ENCODE measurements at regions not wholly inside any gene's neighbourhood (a gene's known extent, or its start where the extent isn't known, plus 50 kb on each side); places are given as distances from the start of the nearest gene placed in this dataset.

GRCh38 chrX:39445336-39445735 is 644.1 kb downstream of the MID1IP1 start:
- Histone ChIP-seq H3K4me1 (no peaks in the 10 kb centered on the region), H3K27me3 (replicated peaks; ENCODE audit: control insufficient read depth, insufficient read depth, low read length) (no peaks in the 10 kb centered on the region), H3K4me3 (ENCODE audit: low read depth, low read length) (no peak overlapping the region), H3K9me3 (no peaks in the 10 kb centered on the region), H3K36me3 (ENCODE audit: control insufficient read depth, insufficient read depth, low read length) (no peaks in the 10 kb centered on the region)
- CTCF ChIA-PET, result no interaction called here
- H3K27ac Mint-ChIP-seq (ENCODE audit: unreplicated experiment), result no peak overlapping the region
- POLR2A ChIA-PET, result no interaction called here
- no peaks in the 10 kb centered on the region for H3K27me3 Mint-ChIP-seq (ENCODE audit: insufficient read depth, unreplicated experiment)
- H3K9me3 Mint-ChIP-seq (ENCODE audit: unreplicated experiment), result no peaks in the 10 kb centered on the region
- intact Hi-C loops (cut with micrococcal nuclease; ENCODE audit: unreplicated experiment), result no loop called here
- TF ChIP-seq CTCF (IDR thresholded peaks at IDR 0.05; ENCODE audit: insufficient read depth in 1 of 2, low read depth in 1 of 2, low read length in 1 of 2, severe bottlenecking in 1 of 2, unreplicated experiment in 1 of 2), result no peak
- H3K36me3 Mint-ChIP-seq (ENCODE audit: insufficient read depth, unreplicated experiment), result no peaks in the 10 kb centered on the region
- no peak overlapping the region for H3K4me3 Mint-ChIP-seq (ENCODE audit: unreplicated experiment)
- H3K4me1 Mint-ChIP-seq (ENCODE audit: low read depth, unreplicated experiment), result no peaks in the 10 kb centered on the region
- DNase-seq, result no peak
- no TSS peak for BruUV-seq (replicated peaks)

- BruUV-seq (replicated peaks), result no TSS peak
Observed at GRCh38 chrX:39449352-39449751, 648.1 kb downstream of the MID1IP1 start.

GRCh38 chrX:39450234-39450977 is 647.4 kb downstream of the BCOR start:
- CTCF ChIA-PET, result no interaction called here
- H3K36me3 Mint-ChIP-seq (ENCODE audit: insufficient read depth, unreplicated experiment), result no peaks in the 10 kb centered on the region
- DNase-seq, result no peak

More at GRCh38 chrX:39449352-39449751, 648.1 kb downstream of the MID1IP1 start:
- H3K9me3 ChIP-seq, result no peaks in the 10 kb centered on the region
- no peaks in the 10 kb centered on the region for H3K9me3 Mint-ChIP-seq (ENCODE audit: unreplicated experiment)
- no peaks in the 10 kb centered on the region for H3K4me1 Mint-ChIP-seq (ENCODE audit: low read depth, unreplicated experiment)
- CTCF ChIA-PET, result no interaction called here
- intact Hi-C loops (cut with micrococcal nuclease; ENCODE audit: unreplicated experiment), result no loop called here
- H3K4me3 Mint-ChIP-seq (ENCODE audit: unreplicated experiment), result no peak overlapping the region
- H3K4me1 ChIP-seq, result no peaks in the 10 kb centered on the region
- H3K27me3 ChIP-seq (replicated peaks; ENCODE audit: control insufficient read depth, insufficient read depth, low read length), result no peaks in the 10 kb centered on the region
- POLR2A ChIA-PET, result no interaction called here
- DNase-seq, result no peak
- no peak for TF ChIP-seq CTCF (IDR thresholded peaks at IDR 0.05; ENCODE audit: insufficient read depth in 1 of 2, low read depth in 1 of 2, low read length in 1 of 2, severe bottlenecking in 1 of 2, unreplicated experiment in 1 of 2)
- H3K27me3 Mint-ChIP-seq (ENCODE audit: insufficient read depth, unreplicated experiment), result no peaks in the 10 kb centered on the region
- no peaks in the 10 kb centered on the region for H3K36me3 ChIP-seq (ENCODE audit: control insufficient read depth, insufficient read depth, low read length)
- H3K4me3 ChIP-seq (ENCODE audit: low read depth, low read length), result no peak overlapping the region
- H3K27ac Mint-ChIP-seq (ENCODE audit: unreplicated experiment), result no peak overlapping the region
- H3K36me3 Mint-ChIP-seq (ENCODE audit: insufficient read depth, unreplicated experiment), result no peaks in the 10 kb centered on the region

More at GRCh38 chrX:39450234-39450977, 647.4 kb downstream of the BCOR start:
- Histone ChIP-seq H3K36me3 (ENCODE audit: control insufficient read depth, insufficient read depth, low read length) (no peaks in the 10 kb centered on the region), H3K27me3 (replicated peaks; ENCODE audit: control insufficient read depth, insufficient read depth, low read length) (no peaks in the 10 kb centered on the region), H3K4me3 (ENCODE audit: low read depth, low read length) (no peak overlapping the region), H3K9me3 (no peaks in the 10 kb centered on the region), H3K4me1 (no peaks in the 10 kb centered on the region)
- Mint-ChIP-seq H3K4me3 (ENCODE audit: unreplicated experiment) (no peak overlapping the region), H3K9me3 (ENCODE audit: unreplicated experiment) (no peaks in the 10 kb centered on the region), H3K27me3 (ENCODE audit: insufficient read depth, unreplicated experiment) (no peaks in the 10 kb centered on the region), H3K4me1 (ENCODE audit: low read depth, unreplicated experiment) (no peaks in the 10 kb centered on the region), H3K27ac (ENCODE audit: unreplicated experiment) (no peak overlapping the region)
- POLR2A ChIA-PET, result no interaction called here
- BruUV-seq (replicated peaks), result no TSS peak
- intact Hi-C loops (cut with micrococcal nuclease; ENCODE audit: unreplicated experiment), result no loop called here
- no peak for TF ChIP-seq CTCF (IDR thresholded peaks at IDR 0.05; ENCODE audit: insufficient read depth in 1 of 2, low read depth in 1 of 2, low read length in 1 of 2, severe bottlenecking in 1 of 2, unreplicated experiment in 1 of 2)

Data from Caco-2 (cell line).